OCI-LY3 (cell line): ENCODE measurements at regions not wholly inside any gene's neighbourhood (a gene's known extent, or its start where the extent isn't known, plus 50 kb on each side); places are given as distances from the start of the nearest gene placed in this dataset.

Experiments used
- H2AFZ ChIP-seq: fragments of 200-600, 300-600 bp; shearing (Covaris generic); 2 replicates; pipeline ENCODE4 v1.6.0; 2014; ENCODE audit warnings: antibody characterized with exemption, low read depth, low read length
- H3K27ac ChIP-seq: fragments of 200-600, 300-600 bp; sonication (generic); 2 replicates; pipeline ENCODE4 v1.5.1; 2014; ENCODE audit warnings: mild to moderate bottlenecking, low read length, moderate library complexity, mixed read lengths
- H3K27me3 ChIP-seq: fragments of 200-600, 300-600 bp; sonication (generic); 2 replicates; pipeline ENCODE4 v1.6.1; 2014; ENCODE audit warnings: low read depth, low read length, mixed read lengths
- H3K36me3 ChIP-seq: fragments of 200-600, 300-600 bp; sonication (generic); replicated peaks from 2 replicates; pipeline ENCODE3; 2014; ENCODE audit warnings: low read depth, low read length, mixed read lengths
- H3K4me1 ChIP-seq: fragments of 300-600, 200-600 bp; sonication (generic); 2 replicates; pipeline ENCODE4 v1.6.1; 2014; ENCODE audit warnings: low read length, mixed read lengths
- H3K4me2 ChIP-seq: fragments of 200-600, 300-600 bp; sonication (generic); 2 replicates; pipeline ENCODE4 v1.6.1; 2014; ENCODE audit warnings: low read length, mixed read lengths
- H3K4me3 ChIP-seq: fragments of 300-600, 200-600 bp; sonication (generic); 2 replicates; pipeline ENCODE4 v1.5.1; 2014; ENCODE audit warnings: antibody characterized with exemption, mild to moderate bottlenecking, low read length, moderate library complexity
- H3K79me2 ChIP-seq: fragments of 300-600, 200-600 bp; shearing (Covaris generic); 2 replicates; pipeline ENCODE4 v1.6.1; 2014; ENCODE audit warnings: mild to moderate bottlenecking, low read length, mixed read lengths
- H3K9ac ChIP-seq: fragments of 300-600, 200-600 bp; shearing (Covaris generic); 2 replicates; pipeline ENCODE4 v1.6.0; 2014; ENCODE audit warnings: mild to moderate bottlenecking, low read length, moderate library complexity
- H3K9me3 ChIP-seq: fragments of 200-600, 300-600 bp; shearing (Covaris generic); 2 replicates; pipeline ENCODE4 v1.6.1; 2014; ENCODE audit warnings: low read length, mixed read lengths; ENCODE audit not compliant: insufficient read depth
- H4K20me1 ChIP-seq: fragments of 200-600, 300-600 bp; sonication (generic); 2 replicates; pipeline ENCODE4 v1.6.1; 2016; ENCODE audit warnings: low read length, mixed read lengths; ENCODE audit not compliant: insufficient read depth
- CTCF ChIP-seq: fragments of 200-600, 300-600 bp; sonication (generic); IDR thresholded peaks from 2 replicates; pipeline ENCODE4 v1.5.1; 2014; ENCODE audit warnings: antibody characterized with exemption, low read length, low read depth
- EZH2phosphoT487 ChIP-seq: fragments of 200-600 bp; shearing (Covaris generic); IDR thresholded peaks from 2 replicates; pipeline ENCODE4 v1.6.1; 2018; ENCODE audit warnings: antibody characterized with exemption, mixed run types, low read depth

- Histone ChIP-seq H3K4me3 (no peak overlapping the region), H4K20me1 (no peaks in the 10 kb centered on the region), H3K9me3 (no peaks in the 10 kb centered on the region), H3K79me2 (no peaks in the 10 kb centered on the region), H3K4me1 (peaks cover 8% of the 10 kb centered on the region; the same call in 1 of the 2 replicates), H3K27ac (no peak overlapping the region), H3K27me3 (no peaks in the 10 kb centered on the region), H3K9ac (no peak overlapping the region), H2AFZ (no peak overlapping the region), H3K4me2 (no peak overlapping the region), H3K36me3 (no peaks in the 10 kb centered on the region)
- TF ChIP-seq EZH2phosphoT487 (no peak), CTCF (no peak)
Measured at GRCh38 chr13:80965097-80965496, 624.2 kb upstream of the SPRY2 start.

DNA sequence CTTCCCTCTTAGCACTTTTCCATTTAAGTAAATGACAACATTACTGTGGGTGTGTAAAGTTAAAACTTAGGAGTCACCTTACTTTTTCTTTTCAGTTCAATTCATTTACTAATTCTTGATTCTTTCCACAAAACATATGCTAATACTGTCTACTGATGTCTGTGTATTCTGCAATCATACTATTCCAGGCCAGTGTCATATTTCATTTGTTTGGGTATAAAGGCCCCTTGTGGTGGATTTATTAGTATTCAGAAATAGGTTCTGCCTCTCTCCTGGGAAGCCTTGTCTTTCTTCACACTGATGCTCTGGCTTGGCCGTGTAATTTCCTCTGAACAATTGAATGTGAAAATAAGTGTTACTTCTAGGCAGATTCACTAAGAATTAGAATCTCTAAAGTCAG lies 621.9 kb upstream of the SPRY2 start:
- Histone ChIP-seq H3K9me3 (no peaks in the 10 kb centered on the region), H3K79me2 (no peaks in the 10 kb centered on the region)

GRCh38 chr13:80962173-80962572 lies 621.2 kb upstream of the SPRY2 start:
- H3K27ac ChIP-seq = no peak overlapping the region
- H3K79me2 ChIP-seq = no peaks in the 10 kb centered on the region
- peaks cover 8% of the 10 kb centered on the region; the same call in 1 of the 2 replicates for H3K4me1 ChIP-seq
- H3K9me3 ChIP-seq = no peaks in the 10 kb centered on the region
- no peak overlapping the region for H3K9ac ChIP-seq
- no peak overlapping the region for H3K4me3 ChIP-seq
- no peaks in the 10 kb centered on the region for H4K20me1 ChIP-seq
- no peaks in the 10 kb centered on the region for H3K27me3 ChIP-seq
- H2AFZ ChIP-seq = no peak overlapping the region
- no peaks in the 10 kb centered on the region for H3K36me3 ChIP-seq
- H3K4me2 ChIP-seq = no peak overlapping the region
- no peak for TF ChIP-seq CTCF
- TF ChIP-seq EZH2phosphoT487 = no peak

More for the DNA sequence above, 621.9 kb upstream of the SPRY2 start:
- Histone ChIP-seq H3K27ac (no peak overlapping the region), H3K4me2 (no peak overlapping the region), H3K9ac (no peak overlapping the region), H3K36me3 (no peaks in the 10 kb centered on the region), H4K20me1 (no peaks in the 10 kb centered on the region), H3K4me3 (no peak overlapping the region), H3K27me3 (no peaks in the 10 kb centered on the region), H2AFZ (no peak overlapping the region), H3K4me1 (peaks cover 8% of the 10 kb centered on the region; the same call in 1 of the 2 replicates)
- TF ChIP-seq EZH2phosphoT487 = no peak
- TF ChIP-seq CTCF = no peak

DNA sequence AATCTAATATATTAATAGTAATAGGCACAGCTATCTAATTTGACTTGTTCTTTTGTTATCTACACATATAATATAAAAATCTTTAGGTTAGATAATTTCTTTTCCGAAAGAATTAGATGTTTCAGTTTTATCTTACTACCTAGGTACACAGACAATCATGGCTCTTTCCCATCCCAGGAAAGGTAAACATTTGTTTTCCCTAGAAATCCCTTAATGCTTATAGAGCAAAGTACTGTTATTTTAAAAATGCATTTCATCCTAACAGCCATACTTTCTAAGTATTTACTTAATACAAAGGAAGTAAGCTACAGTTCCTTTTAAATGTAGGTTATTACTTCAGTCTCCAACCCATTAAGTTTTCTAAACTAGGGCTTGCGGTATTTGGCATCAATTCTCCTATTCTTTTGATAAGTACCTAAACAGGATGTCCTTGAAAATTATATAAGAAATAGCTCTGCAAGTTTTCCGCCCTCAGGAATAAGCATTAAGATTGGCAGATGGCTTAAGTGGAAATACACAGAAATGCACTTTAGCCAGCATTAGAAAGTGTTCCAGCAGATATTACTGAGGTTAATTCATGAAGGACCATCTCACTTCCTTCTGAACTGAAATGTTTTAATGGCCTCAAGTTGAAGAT lies 616.2 kb upstream of the SPRY2 start:
- no peak overlapping the region for H2AFZ ChIP-seq
- no peaks in the 10 kb centered on the region for H3K27me3 ChIP-seq
- no peak overlapping the region for H3K9ac ChIP-seq
- H3K9me3 ChIP-seq = no peaks in the 10 kb centered on the region
- no peaks in the 10 kb centered on the region for H3K79me2 ChIP-seq
- no peak overlapping the region for H3K4me3 ChIP-seq
- H3K27ac ChIP-seq = no peak overlapping the region
- no peaks in the 10 kb centered on the region for H3K4me1 ChIP-seq
- H4K20me1 ChIP-seq = no peaks in the 10 kb centered on the region
- TF ChIP-seq CTCF (no peak), EZH2phosphoT487 (no peak)
- no peak overlapping the region for H3K4me2 ChIP-seq
- no peaks in the 10 kb centered on the region for H3K36me3 ChIP-seq
